ENCODE measurements at regions not wholly inside any gene's neighbourhood (a gene's known extent, or its start where the extent isn't known, plus 50 kb on each side); places are given as distances from the start of the nearest gene placed in this dataset.

DNA sequence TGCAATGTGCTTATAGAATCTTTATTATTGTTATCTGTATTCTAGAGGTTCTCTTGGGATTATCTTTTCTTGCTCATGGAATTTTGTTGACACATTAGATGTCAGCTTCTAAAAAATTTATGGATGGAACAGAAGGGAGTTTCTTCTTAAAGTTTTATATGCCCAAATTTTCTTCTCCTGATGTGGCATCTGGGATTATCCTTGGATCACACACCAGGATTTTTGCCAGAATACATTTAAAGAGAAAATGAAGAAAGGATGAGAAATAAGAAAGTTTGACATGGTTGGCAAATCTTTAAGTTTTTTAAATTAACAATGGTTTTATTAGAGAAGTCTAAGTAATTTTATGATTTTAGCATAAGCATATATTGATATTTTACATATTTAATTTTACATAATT lies 706.7 kb upstream of the TMEFF2 start:
- Histone ChIP-seq H2BK120ac (replicated peaks; ENCODE audit: low read depth, low read length) (no peak overlapping the region), H3K9ac (replicated peaks in 1 of 4; ENCODE audit: extremely low read depth in 1 of 4, low read depth in 3 of 4, low read length in 3 of 4) (no peak overlapping the region), H3K18ac (ENCODE audit: extremely low read depth, low read length) (no peak overlapping the region), H2BK12ac (ENCODE audit: low read depth, low read length) (no peak overlapping the region), H2BK5ac (ENCODE audit: low read depth, low read length) (no peak overlapping the region), H3K27me3 (replicated peaks in 1 of 4; ENCODE audit: control insufficient read depth in 3 of 4, extremely low read depth in 1 of 4, insufficient read depth in 3 of 4, low read length in 3 of 4) (peaks cover 0 to 1% (median 0%) of the 10 kb centered on the region in 4 experiments; a peak in 1 of 7 replicates), H2BK20ac (ENCODE audit: low read length) (no peak overlapping the region), H2BK15ac (ENCODE audit: low read length) (no peak overlapping the region), H2AK5ac (ENCODE audit: low read depth, low read length) (no peak overlapping the region), H3K79me2 (ENCODE audit: control insufficient read depth in 1 of 2, insufficient read depth in 2 of 2, low read length in 2 of 2) (no peaks in the 10 kb centered on the region), H2AFZ (ENCODE audit: low read length) (no peak overlapping the region), H3K56ac (replicated peaks; ENCODE audit: insufficient read length, low read depth, low read length) (no peak overlapping the region), H3K23me2 (ENCODE audit: low read depth, low read length) (no peaks in the 10 kb centered on the region), H3K4ac (replicated peaks; ENCODE audit: insufficient read length, low read depth, low read length) (no peak overlapping the region), H3K4me1 (replicated peaks in 1 of 4; ENCODE audit: control insufficient read depth in 3 of 4, insufficient read depth in 4 of 4, low read length in 3 of 4) (no peaks in the 10 kb centered on the region), H3K4me2 (ENCODE audit: insufficient read depth in 1 of 2, low read depth in 2 of 2, low read length in 2 of 2) (no peak overlapping the region), H3K9me3 (ENCODE audit: insufficient read depth in 2 of 2, low read depth in 1 of 2, low read length in 1 of 2) (no peaks in the 10 kb centered on the region), H4K20me1 (replicated peaks in 1 of 2; ENCODE audit: control insufficient read depth in 1 of 2, insufficient read depth in 2 of 2, low read length in 2 of 2) (no peaks in the 10 kb centered on the region), H3K79me1 (ENCODE audit: low read depth, low read length) (no peaks in the 10 kb centered on the region), H4K91ac (replicated peaks; ENCODE audit: insufficient read length, low read length) (no peak overlapping the region), H3K14ac (ENCODE audit: insufficient read length) (no peak overlapping the region), H3K27ac (ENCODE audit: low read depth, low read length) (no peak overlapping the region), H3K4me3 (ENCODE audit: extremely low read depth in 1 of 4, insufficient read depth in 2 of 4, low read depth in 3 of 4, low read length in 4 of 4) (no peak overlapping the region), H4K5ac (ENCODE audit: insufficient read length, low read depth, low read length) (no peak overlapping the region), H3K36me3 (ENCODE audit: control insufficient read depth in 2 of 4, insufficient read depth in 4 of 4, low read length in 3 of 4) (no peaks in the 10 kb centered on the region), H4K8ac (ENCODE audit: extremely low read depth, insufficient read depth, low read length) (no peak overlapping the region), H3K23ac (ENCODE audit: insufficient read length) (no peak overlapping the region)
- DNase-seq (ENCODE audit: low read depth in 1 of 2, low spot score in 2 of 2) = no peak
- CTCF ChIA-PET (ENCODE audit: partially characterized antibody) = no interaction called here
- POLR2A ChIA-PET (ENCODE audit: partially characterized antibody) = no interaction called here
- FAIRE-seq = no peak
- TF ChIP-seq GABPA (IDR thresholded peaks at IDR 0.05; ENCODE audit: borderline replicate concordance, insufficient read depth, low read length) (no peak), TEAD4 (IDR thresholded peaks at IDR 0.05; ENCODE audit: low read depth, low read length) (no peak), SP1 (IDR thresholded peaks at IDR 0.05; ENCODE audit: low read depth, low read length) (no peak), FOSL1 (IDR thresholded peaks at IDR 0.05; ENCODE audit: insufficient read depth, low read depth, low read length) (no peak), ATF3 (IDR thresholded peaks at IDR 0.05; ENCODE audit: insufficient read depth, low read depth, low read length) (no peak), RAD21 (IDR thresholded peaks at IDR 0.05 in 1 of 2, conservative IDR thresholded peaks at IDR 0.05 in 1 of 2; ENCODE audit: low read depth in 2 of 2, low read length in 2 of 2) (no peak)
